SH-SY5Y (cell line): ENCODE measurements at regions not wholly inside any gene's neighbourhood (a gene's known extent, or its start where the extent isn't known, plus 50 kb on each side); places are given as distances from the start of the nearest gene placed in this dataset.

ENCODE experiments used
- GATA2 ChIP-seq: IDR thresholded peaks from 2 replicates; pipeline ENCODE4 v1.6.1; 2011; ENCODE audit warnings: mild to moderate bottlenecking, low read depth, low read length
- GATA3 ChIP-seq: IDR thresholded peaks from 2 replicates; pipeline ENCODE4 v1.6.1; 2011; ENCODE audit warnings: low read depth, mild to moderate bottlenecking, low read length, moderate library complexity

DNA sequence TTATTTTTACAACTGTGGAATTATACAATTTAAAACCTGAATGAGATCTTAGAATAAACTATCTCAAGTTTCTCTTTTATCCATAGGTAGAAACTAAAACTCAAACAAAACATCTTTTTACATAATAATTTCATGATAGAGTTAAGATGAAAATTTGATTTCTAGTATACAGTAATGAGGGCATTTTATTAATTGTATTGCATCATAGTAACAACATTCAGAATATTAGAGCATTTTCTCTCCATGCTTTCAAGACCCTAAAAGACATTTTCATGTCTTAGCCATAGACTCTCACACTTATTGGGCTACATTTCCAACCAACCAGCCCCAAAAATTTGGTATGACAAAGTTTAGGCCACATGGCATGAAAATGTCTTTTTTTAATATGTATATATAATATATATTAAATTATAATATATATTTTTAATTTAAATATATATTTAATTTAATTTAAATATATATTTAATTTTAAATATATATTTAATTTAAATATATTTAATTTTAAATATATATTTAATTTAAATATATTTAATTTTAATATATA is 195.7 kb upstream of the STEAP1 start:
- no peak for TF ChIP-seq GATA3
- TF ChIP-seq GATA2: no peak
